Skeletal muscle tissue (tissue), 3 donors: ENCODE measurements at regions not wholly inside any gene's neighbourhood (a gene's known extent, or its start where the extent isn't known, plus 50 kb on each side); places are given as distances from the start of the nearest gene placed in this dataset.

Experiments used
- H3K27ac ChIP-seq: one replicate; pipeline ENCODE4 v1.7.0; 2013; ENCODE audit warnings: mild to moderate bottlenecking, low read depth, low read length, inconsistent platforms
- H3K27me3 ChIP-seq, 3 donors: one replicate each; pipeline ENCODE4 v1.7.0; 2013; ENCODE audit warnings: low read length in 3 of 3; ENCODE audit not compliant: control insufficient read depth in 3 of 3, insufficient read depth in 3 of 3
- H3K36me3 ChIP-seq, 3 donors: one replicate each; pipeline ENCODE4 v1.7.0; 2013; ENCODE audit warnings: low read length in 3 of 3; ENCODE audit not compliant: control insufficient read depth in 3 of 3, insufficient read depth in 3 of 3
- H3K4me1 ChIP-seq, 3 donors: one replicate each; pipeline ENCODE4 v1.7.0; 2013; ENCODE audit warnings: low read length in 3 of 3, mild to moderate bottlenecking in 3 of 3; ENCODE audit not compliant: control insufficient read depth in 3 of 3, insufficient read depth in 3 of 3
- H3K4me3 ChIP-seq, 3 donors: one replicate each; pipeline ENCODE4 v1.7.0; 2013; ENCODE audit warnings: low read length in 3 of 3
- H3K9ac ChIP-seq, 3 donors: one replicate each; pipeline ENCODE4 v1.7.0; 2013; ENCODE audit warnings: low read length in 3 of 3, mild to moderate bottlenecking in 3 of 3, moderate library complexity in 2 of 3, low read depth in 1 of 3
- H3K9me3 ChIP-seq, 3 donors: one replicate each; pipeline ENCODE4 v1.7.0; 2013; ENCODE audit warnings: low read length in 3 of 3; ENCODE audit not compliant: control insufficient read depth in 3 of 3
- donor health status: Osteomylitis.

DNA sequence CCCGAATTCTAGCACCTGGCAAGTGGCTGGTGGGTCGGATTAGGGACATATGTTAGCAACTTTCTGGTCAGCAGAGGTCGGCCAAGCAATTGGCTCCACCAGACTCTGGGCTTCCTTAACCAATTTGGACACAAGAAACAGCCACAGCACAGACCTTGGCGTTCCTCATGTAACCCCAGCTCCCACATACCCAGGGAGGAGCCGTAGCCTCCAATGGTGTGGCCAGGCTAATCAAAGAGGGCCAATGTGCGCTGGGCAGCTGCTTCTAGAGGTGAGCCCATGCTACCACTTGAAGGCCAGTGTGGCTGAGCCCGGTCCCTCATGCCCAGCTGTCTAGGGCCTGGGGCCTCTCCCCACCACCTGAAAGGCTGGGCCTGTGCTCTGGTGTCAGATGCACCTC, 82.5 kb upstream of the MSX1 start:
- Histone ChIP-seq H3K27me3 (peaks cover 0 to 5% (median 0%) of the 10 kb centered on the region in 3 donors), H3K36me3 (no peaks in the 10 kb centered on the region), H3K4me3 (no peak overlapping the region), H3K4me1 (no peaks in the 10 kb centered on the region), H3K9ac (no peak overlapping the region), H3K9me3 (peaks cover 0 to 3% (median 2%) of the 10 kb centered on the region in 3 donors), H3K27ac (no peak overlapping the region)

DNA sequence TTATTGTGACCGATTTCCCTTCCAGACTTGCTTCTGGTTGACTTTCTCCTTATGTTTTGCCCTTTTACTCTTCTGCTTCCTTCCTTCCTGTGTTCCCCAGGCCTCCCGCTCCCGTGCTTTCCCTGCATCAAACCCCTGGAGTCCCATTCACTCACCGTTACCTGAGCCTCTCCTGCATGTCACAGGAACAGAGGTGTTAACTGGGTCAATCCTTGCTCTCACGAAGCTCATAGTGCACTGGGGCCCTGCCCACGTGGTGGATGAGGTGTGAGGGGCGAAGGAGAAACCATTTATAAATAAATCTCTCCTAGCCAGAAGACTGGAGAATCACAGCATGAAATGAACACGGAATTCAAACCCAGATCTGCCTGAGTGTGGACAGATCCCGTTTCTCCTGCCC, 83.1 kb upstream of the MSX1 start:
- H3K9ac ChIP-seq: no peak overlapping the region
- H3K4me3 ChIP-seq: no peak overlapping the region
- H3K4me1 ChIP-seq: no peaks in the 10 kb centered on the region
- no peaks in the 10 kb centered on the region for H3K9me3 ChIP-seq
- H3K36me3 ChIP-seq: no peaks in the 10 kb centered on the region
- H3K27ac ChIP-seq: no peak overlapping the region
- H3K27me3 ChIP-seq: peaks cover 0 to 5% (median 0%) of the 10 kb centered on the region in 3 donors

DNA sequence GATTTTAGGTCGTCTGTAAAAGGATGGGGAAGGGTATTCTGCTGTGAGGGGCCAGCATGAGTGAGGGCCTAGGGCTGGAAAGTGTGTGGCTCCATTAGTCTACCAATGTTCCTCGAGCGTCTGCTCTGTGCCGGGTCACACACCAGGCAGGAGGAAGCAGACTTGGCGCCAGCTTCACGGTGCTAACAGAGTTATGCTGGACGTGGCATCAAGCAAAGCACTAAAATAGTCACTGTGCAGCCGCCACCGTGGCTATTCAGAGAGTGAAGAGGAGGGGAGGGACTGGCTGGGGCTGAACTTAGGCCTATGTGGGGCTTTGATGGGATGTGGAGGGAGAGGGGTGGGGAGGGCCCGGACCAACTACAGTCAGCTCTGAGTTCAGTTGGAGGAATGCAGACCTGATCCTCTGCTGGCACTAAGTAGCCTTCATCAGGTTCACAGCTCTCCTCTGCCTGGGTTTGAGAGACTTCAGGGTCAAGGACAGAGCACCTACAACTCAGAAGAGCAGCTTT, 83.9 kb upstream of the MSX1 start:
- peaks cover 0 to 2% (median 0%) of the 10 kb centered on the region in 3 donors for H3K9me3 ChIP-seq
- no peaks in the 10 kb centered on the region for H3K36me3 ChIP-seq
- no peak overlapping the region for H3K9ac ChIP-seq
- no peaks in the 10 kb centered on the region for H3K4me1 ChIP-seq
- no peak overlapping the region for H3K4me3 ChIP-seq
- peaks cover 0 to 5% (median 0%) of the 10 kb centered on the region in 3 donors for H3K27me3 ChIP-seq
- no peak overlapping the region for H3K27ac ChIP-seq

DNA sequence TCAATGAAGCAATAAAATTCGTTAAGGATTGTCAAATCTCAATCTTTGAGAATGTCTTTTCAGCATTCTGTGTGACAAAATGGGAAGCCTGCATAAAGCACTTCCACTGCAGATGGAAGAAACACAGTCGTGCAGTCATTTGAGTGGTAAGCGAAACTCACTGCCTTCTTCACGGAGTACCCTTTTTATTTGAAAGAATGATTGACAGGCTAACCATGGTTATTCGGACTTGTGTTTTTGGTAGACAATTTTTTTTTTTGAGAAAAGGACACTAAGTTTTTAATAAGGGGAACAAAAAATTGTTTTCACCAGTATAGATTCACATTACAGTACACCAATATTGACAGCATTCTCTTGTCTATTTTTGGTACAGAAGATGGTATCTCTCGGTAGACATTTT, 86.9 kb upstream of the MSX1 start:
- Histone ChIP-seq H3K4me1 (no peaks in the 10 kb centered on the region), H3K9ac (no peak overlapping the region), H3K27me3 (peaks cover 0 to 5% (median 0%) of the 10 kb centered on the region in 3 donors), H3K27ac (no peak overlapping the region), H3K9me3 (peaks cover 0 to 2% (median 0%) of the 10 kb centered on the region in 3 donors), H3K4me3 (no peak overlapping the region), H3K36me3 (no peaks in the 10 kb centered on the region)

DNA sequence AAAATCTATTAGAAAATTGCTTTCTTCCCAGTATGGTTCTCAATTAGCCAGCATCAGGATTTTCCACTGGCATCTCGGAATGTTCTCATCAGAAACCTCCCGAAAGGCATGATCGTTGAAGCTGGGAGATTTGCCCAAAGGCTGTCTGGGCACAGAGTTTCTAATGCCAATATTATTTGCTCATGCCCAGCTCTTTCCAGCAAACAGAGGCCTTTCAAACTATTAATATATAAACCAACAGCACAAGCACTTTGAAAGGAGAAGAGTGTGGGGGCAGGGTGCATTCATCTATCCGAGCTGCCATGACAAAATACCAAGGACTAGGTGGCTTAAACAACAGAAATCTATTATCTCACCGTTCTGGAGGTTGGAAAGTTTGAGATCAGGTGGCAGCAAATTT, 88.3 kb upstream of the MSX1 start:
- Histone ChIP-seq H3K36me3 (no peaks in the 10 kb centered on the region), H3K9me3 (peaks cover 0 to 2% (median 0%) of the 10 kb centered on the region in 3 donors), H3K27ac (no peak overlapping the region), H3K4me3 (no peak overlapping the region), H3K27me3 (no peaks in the 10 kb centered on the region), H3K4me1 (no peaks in the 10 kb centered on the region), H3K9ac (no peak overlapping the region)

DNA sequence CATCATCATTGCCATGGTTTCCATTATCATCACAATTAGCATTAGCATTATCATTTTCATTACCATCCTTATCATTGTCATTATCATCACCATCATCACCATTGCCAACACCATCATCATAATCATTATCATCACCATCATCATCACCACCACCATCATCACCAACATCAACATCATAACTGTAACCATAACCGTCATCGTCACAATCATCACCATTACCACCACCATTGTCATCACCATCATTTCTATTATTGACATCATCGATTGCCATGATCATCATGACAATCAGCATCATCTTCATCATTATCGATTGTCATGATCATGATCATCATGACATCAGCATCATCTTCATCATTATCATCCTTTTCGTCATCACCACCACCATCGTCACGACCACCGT, 88.9 kb upstream of the MSX1 start:
- Histone ChIP-seq H3K27me3 (no peaks in the 10 kb centered on the region), H3K27ac (no peak overlapping the region), H3K36me3 (no peaks in the 10 kb centered on the region), H3K9ac (no peak overlapping the region), H3K4me3 (no peak overlapping the region), H3K9me3 (peaks cover 0 to 2% (median 0%) of the 10 kb centered on the region in 3 donors), H3K4me1 (no peaks in the 10 kb centered on the region)

DNA sequence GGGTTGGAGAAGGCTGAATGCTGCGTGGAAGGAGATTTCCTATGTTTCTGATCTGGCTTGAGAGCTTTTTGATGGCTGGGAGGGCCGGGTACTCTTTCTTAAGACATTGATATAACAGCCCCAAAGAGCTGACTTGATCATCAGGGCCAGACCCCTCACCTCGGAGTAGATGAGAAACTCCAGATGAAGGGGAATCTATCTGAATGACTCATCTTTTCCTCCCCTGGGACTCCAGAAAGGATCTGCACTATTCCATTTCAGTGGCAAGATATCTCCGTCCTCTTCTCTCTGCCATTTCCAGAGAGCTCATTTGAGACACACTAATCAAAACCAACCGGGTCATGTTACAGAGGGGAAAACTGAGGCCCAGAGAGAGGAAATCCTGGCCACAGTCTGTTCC, 92.9 kb upstream of the MSX1 start:
- Histone ChIP-seq H3K4me3 (no peak overlapping the region), H3K9ac (no peak overlapping the region), H3K27ac (no peak overlapping the region), H3K4me1 (no peaks in the 10 kb centered on the region), H3K9me3 (peaks cover 0 to 2% (median 2%) of the 10 kb centered on the region in 3 donors), H3K27me3 (peaks cover 0 to 7% (median 4%) of the 10 kb centered on the region in 3 donors), H3K36me3 (no peaks in the 10 kb centered on the region)

DNA sequence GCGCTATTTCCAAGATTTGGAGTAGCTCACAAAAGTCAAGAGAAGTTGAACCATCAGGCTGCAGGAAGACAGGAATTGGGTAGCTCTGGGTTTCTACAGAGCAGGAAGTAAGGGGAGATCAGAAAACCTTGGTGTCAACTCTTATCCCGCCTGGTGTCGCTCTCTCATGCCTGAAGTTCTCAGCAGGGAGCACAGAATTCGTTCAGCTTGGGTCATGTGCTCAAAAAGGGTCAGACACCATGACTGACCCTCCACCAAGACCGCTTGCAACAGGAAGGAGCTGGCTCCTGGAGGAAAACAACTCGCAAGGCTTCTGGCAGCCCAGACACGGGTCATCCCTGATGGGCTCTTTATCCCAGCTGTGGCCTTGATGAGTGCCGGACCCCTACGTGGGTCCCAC, 93.7 kb upstream of the MSX1 start:
- Histone ChIP-seq H3K36me3 (no peaks in the 10 kb centered on the region), H3K27ac (no peak overlapping the region), H3K27me3 (peaks cover 0 to 7% (median 4%) of the 10 kb centered on the region in 3 donors), H3K9ac (no peak overlapping the region), H3K4me3 (no peak overlapping the region), H3K4me1 (no peaks in the 10 kb centered on the region), H3K9me3 (peaks cover 0 to 2% (median 2%) of the 10 kb centered on the region in 3 donors)

DNA sequence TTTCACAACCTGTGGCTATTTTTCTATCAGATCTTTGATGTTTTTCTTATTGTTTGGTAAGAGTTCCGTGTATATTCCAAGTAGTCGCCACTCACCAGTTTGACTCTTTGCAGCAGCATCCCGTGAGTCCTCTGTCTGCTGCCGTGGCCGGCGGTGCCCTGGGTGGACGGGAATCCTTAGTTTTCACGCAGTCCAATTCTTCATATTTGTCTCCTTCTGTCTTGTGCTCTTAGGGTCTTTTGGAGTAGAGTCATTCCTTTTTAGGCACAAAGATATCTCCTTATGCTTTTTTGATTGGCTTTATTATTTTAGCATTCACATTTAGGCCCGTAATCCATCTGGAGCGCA, 94.9 kb upstream of the MSX1 start:
- no peaks in the 10 kb centered on the region for H3K4me1 ChIP-seq
- H3K9ac ChIP-seq: no peak overlapping the region
- peaks cover 0 to 2% (median 0%) of the 10 kb centered on the region in 3 donors for H3K9me3 ChIP-seq
- no peaks in the 10 kb centered on the region for H3K36me3 ChIP-seq
- H3K4me3 ChIP-seq: no peak overlapping the region
- no peak overlapping the region for H3K27ac ChIP-seq
- peaks cover 0 to 7% (median 4%) of the 10 kb centered on the region in 3 donors for H3K27me3 ChIP-seq

DNA sequence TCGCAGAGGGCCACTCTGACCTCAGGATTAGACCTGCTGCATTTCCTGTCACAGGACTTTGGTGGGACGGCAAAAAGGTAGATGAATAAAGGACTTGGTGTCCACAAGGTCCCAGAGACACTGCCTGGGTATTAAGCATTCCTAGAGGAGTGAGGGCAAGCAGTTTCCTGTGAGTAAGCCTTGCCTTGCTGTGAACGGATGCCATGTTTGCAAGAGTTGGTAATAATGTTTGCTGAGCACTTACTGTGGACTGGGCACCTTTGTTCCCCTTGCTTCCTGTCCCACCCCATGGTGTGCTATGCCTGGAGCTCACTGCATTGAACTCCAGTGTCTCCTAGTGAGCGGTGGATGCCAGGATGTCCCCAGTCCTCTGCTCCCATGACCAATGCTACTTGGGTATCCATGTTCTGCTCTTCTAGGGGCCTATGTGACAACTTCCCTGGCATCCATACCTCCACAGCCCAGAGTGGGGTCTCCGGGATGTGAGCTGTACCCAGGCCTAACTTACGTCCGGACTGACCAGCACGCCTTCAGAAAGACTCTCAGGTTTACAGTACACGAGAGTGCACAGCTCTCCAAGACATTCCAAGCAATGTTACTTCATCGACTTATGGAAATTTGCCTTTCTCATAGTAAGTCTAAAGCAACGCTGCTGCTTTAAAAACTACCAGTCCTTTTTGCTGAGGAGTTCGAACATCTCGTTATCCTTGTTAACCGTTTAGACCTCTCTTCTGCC, 95.5 kb upstream of the MSX1 start:
- Histone ChIP-seq H3K9me3 (peaks cover 0 to 2% (median 0%) of the 10 kb centered on the region in 3 donors), H3K27me3 (peaks cover 0 to 7% (median 4%) of the 10 kb centered on the region in 3 donors), H3K36me3 (no peaks in the 10 kb centered on the region), H3K9ac (no peak overlapping the region), H3K4me3 (no peak overlapping the region), H3K27ac (no peak overlapping the region), H3K4me1 (no peaks in the 10 kb centered on the region)
